Psoas muscle (tissue), 7 donors: ENCODE measurements at regions not wholly inside any gene's neighbourhood (a gene's known extent, or its start where the extent isn't known, plus 50 kb on each side); places are given as distances from the start of the nearest gene placed in this dataset.

Experiments used
- ATAC-seq, 4 donors: fragments of 200-7000 bp; cut with Tn5 transposase; one replicate each; pipeline ENCODE4 v1.9.1; 2020; ENCODE audit warnings: moderate library complexity in 3 of 4, mild to moderate bottlenecking in 2 of 4
- DNase-seq, 2 donors: peaks; one replicate each; pipeline ENCODE4 v3.0.0-alpha.2; 2020
- H3K27ac ChIP-seq: fragments of 200-600 bp; one replicate; pipeline ENCODE4 v1.8.0; 2022
- H3K27me3 ChIP-seq, 3 donors: fragments of 200-600 bp in 1 of 3; one replicate each; pipeline versions ENCODE4 v1.6.1 to v1.8.0; 2013 to 2022; ENCODE audit warnings: low read length in 2 of 3, mild to moderate bottlenecking in 2 of 3, moderate library complexity in 1 of 3; ENCODE audit not compliant: insufficient read depth in 3 of 3
- H3K36me3 ChIP-seq, 2 donors: fragments of 200-600 bp in 1 of 2; one replicate each; pipeline versions ENCODE4 v1.6.1 to v1.8.0; 2013 to 2022; ENCODE audit warnings: low read depth in 1 of 2, mild to moderate bottlenecking in 1 of 2, moderate library complexity in 1 of 2; ENCODE audit not compliant: insufficient read depth in 1 of 2
- H3K4me1 ChIP-seq: fragments of 200-600 bp; one replicate; pipeline ENCODE4 v1.8.0; 2022
- H3K4me3 ChIP-seq: fragments of 200-600 bp; one replicate; pipeline ENCODE4 v1.8.0; 2022; ENCODE audit warnings: mild to moderate bottlenecking
- H3K9me3 ChIP-seq: fragments of 200-600 bp; one replicate; pipeline ENCODE4 v1.8.0; 2022
- WGBS, 3 donors: extraction: QIAGEN DNeasy Blood & Tissue Kit; methylation state at CpG; one replicate each; pipeline versions ENCODE4 v1.1.6 to v1.1.7; 2013; 5-methylcytosine and 5-hydroxymethylcytosine counted together
- intact Hi-C, 2 donors: fragments of 100-400 bp; cut with DNase I; formaldehyde crosslinking; loops; one replicate each; pipeline versions ENCODE4 v1.11.0 to v1.14.2; 2022
- TF ChIP-seq, protein P1 (sequence below): fragments of 200-600 bp; IDR thresholded peaks from one replicate; pipeline ENCODE4 v1.8.0; 2022; ENCODE audit warnings: antibody characterized with exemption
- donor health status: healthy with polysubstance abuse.
- donor health status: DM: no; HTN: no; CAD: no; lungs with moderate emphysema.
- donor health status: Bipolar disorder and iron deficiency.
- donor health status: healthy.
- donor health status: DM: yes; HTN: yes; CAD: no.
- donor health status: DM: no; HTN: no; CAD: no.
- donor health status: DM: yes; HTN: yes; CAD: no.

DNA sequence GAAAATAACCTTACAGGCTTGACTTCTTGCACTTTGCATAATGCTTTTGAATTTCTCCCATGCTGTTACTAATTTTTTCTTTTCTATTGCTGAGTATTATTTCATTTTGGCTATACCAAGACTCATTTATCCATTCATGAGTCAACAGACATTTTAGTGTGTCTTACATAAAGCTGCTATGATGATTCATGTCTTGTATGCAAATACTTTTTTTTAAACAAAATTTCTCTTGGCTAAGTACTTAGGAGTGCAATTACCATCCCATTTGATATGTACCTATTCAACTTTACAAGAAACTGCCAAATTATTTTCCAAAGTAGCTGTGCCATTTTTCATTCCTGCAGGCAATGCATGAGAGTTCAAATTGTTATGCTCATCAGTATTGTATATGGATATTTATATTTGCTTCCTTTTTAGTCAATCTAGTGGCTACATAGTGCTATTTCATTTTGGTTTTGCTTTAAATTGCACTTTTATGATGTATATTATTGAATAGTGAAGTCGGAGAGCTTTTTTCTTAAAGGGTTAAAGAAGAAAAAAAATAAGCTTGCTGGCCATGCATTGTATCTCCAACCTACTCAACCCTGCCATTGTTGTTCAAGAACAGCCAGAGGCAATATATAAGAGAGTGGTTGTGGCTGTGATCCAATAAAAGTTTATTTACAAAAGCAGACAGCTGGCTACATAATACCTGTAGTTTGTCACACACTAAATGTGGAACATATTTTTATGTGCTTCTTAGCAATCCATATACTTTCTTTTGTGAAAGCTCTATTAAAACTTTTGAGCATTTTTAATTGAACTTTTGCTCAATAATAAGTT lies 862.8 kb downstream of the KCNT2 start:
- Histone ChIP-seq H3K4me3 (no peak overlapping the region), H3K36me3 (no peaks in the 10 kb centered on the region), H3K9me3 (no peaks in the 10 kb centered on the region), H3K4me1 (no peaks in the 10 kb centered on the region), H3K27ac (no peak overlapping the region), H3K27me3 (no peaks in the 10 kb centered on the region)
- ATAC-seq = no peak
- intact Hi-C loops = no loop called here
- no peak for DNase-seq
- 87 to 94% (median 89%) methylated on average over 1 of the region's 1 CpG for WGBS, 3 donors
- TF ChIP-seq, protein P1, sequence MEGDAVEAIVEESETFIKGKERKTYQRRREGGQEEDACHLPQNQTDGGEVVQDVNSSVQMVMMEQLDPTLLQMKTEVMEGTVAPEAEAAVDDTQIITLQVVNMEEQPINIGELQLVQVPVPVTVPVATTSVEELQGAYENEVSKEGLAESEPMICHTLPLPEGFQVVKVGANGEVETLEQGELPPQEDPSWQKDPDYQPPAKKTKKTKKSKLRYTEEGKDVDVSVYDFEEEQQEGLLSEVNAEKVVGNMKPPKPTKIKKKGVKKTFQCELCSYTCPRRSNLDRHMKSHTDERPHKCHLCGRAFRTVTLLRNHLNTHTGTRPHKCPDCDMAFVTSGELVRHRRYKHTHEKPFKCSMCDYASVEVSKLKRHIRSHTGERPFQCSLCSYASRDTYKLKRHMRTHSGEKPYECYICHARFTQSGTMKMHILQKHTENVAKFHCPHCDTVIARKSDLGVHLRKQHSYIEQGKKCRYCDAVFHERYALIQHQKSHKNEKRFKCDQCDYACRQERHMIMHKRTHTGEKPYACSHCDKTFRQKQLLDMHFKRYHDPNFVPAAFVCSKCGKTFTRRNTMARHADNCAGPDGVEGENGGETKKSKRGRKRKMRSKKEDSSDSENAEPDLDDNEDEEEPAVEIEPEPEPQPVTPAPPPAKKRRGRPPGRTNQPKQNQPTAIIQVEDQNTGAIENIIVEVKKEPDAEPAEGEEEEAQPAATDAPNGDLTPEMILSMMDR = no peak

- intact Hi-C loops = no loop called here
- DNase-seq = no peak
- H3K27me3 ChIP-seq = no peaks in the 10 kb centered on the region
- no peaks in the 10 kb centered on the region for H3K36me3 ChIP-seq
- WGBS, 3 donors = 71 to 78% (median 74%) methylated on average over 6 of the region's 6 CpGs
- no peak overlapping the region for H3K4me3 ChIP-seq
- H3K27ac ChIP-seq = no peak overlapping the region
- TF ChIP-seq, protein P1 = no peak
- H3K4me1 ChIP-seq = no peaks in the 10 kb centered on the region
- ATAC-seq = no peak
- H3K9me3 ChIP-seq = no peaks in the 10 kb centered on the region
Observed at GRCh38 chr1:195744256-195744655, 864.0 kb downstream of the KCNT2 start.

GRCh38 chr1:195740862-195741261 lies 867.4 kb downstream of the KCNT2 start:
- no peak overlapping the region for H3K4me3 ChIP-seq
- no peaks in the 10 kb centered on the region for H3K4me1 ChIP-seq
- no peaks in the 10 kb centered on the region for H3K27me3 ChIP-seq
- H3K36me3 ChIP-seq = no peaks in the 10 kb centered on the region
- no peaks in the 10 kb centered on the region for H3K9me3 ChIP-seq
- intact Hi-C loops = no loop called here
- WGBS, 3 donors = 61 to 76% (median 71%) methylated on average over 1 of the region's 1 CpG
- no peak overlapping the region for H3K27ac ChIP-seq
- TF ChIP-seq, protein P1 = no peak
- DNase-seq = no peak
- ATAC-seq = no peak

- WGBS, 3 donors = 61 to 75% (median 64%) methylated on average over 3 of the region's 3 CpGs
- no peaks in the 10 kb centered on the region for H3K27me3 ChIP-seq
- H3K9me3 ChIP-seq = no peaks in the 10 kb centered on the region
- intact Hi-C loops = no loop called here
- no peaks in the 10 kb centered on the region for H3K4me1 ChIP-seq
- ATAC-seq (no peak), DNase-seq (no peak)
- no peaks in the 10 kb centered on the region for H3K36me3 ChIP-seq
- no peak overlapping the region for H3K4me3 ChIP-seq
- TF ChIP-seq, protein P1 = no peak
- no peak overlapping the region for H3K27ac ChIP-seq
Observed at GRCh38 chr1:195738966-195739650, 869.1 kb downstream of the KCNT2 start.
